K562 (cell line): ENCODE measurements at regions not wholly inside any gene's neighbourhood (a gene's known extent, or its start where the extent isn't known, plus 50 kb on each side); places are given as distances from the start of the nearest gene placed in this dataset.

ENCODE experiments used
- ATAC-seq: fragments of 200-7000 bp; cut with Tn5 transposase; 3 replicates; pipeline ENCODE4 v1.9.1; 2020; ENCODE audit warnings: moderate library complexity
- BruUV-seq: library from RNA; stranded (reverse); fragments of 400-500 nt; replicated peaks from 2 replicates; lab custom pipeline; 2021; lab: Mats Ljungman, UMichigan
- CTCF ChIA-PET: fragments of 300-600 bp; formaldehyde crosslinking; extraction: SDS; loops from one replicate; lab custom pipeline; 2021; ENCODE audit warnings: low intra/inter-chr PET ratio; lab: Yijun Ruan, JAX
- POLR2A ChIA-PET: fragments of 300-600, 350-650 bp; sonication (Branson Sonifier 250); formaldehyde crosslinking; extraction: SDS; loops from one replicate; lab custom pipeline; 2021; ENCODE audit warnings: antibody characterized with exemption, inconsistent platforms; lab: Yijun Ruan, JAX
- DNase-seq, 4 experiments: peaks; one replicate each; pipeline versions ENCODE4 v3.0.0 to v3.0.0-alpha.2; 2011 to 2018; ENCODE audit warnings: low spot score in 3 of 4, mixed read lengths in 3 of 4; ENCODE audit errors: extremely low read depth in 1 of 4
- FAIRE-seq: peaks from 2 replicates; lab custom pipeline; 2011; peaks lifted over from hg19 to GRCh38; lab: Jason Lieb, UNC
- H2AFZ ChIP-seq: 2 replicates; pipeline ENCODE4 v1.6.0; 2011; ENCODE audit warnings: low read depth, low read length, control low read depth, inconsistent platforms
- H3K27ac ChIP-seq: fragments of 200-600 bp; 3 replicates; pipeline ENCODE4 v1.8.0; 2011; ENCODE audit warnings: low read depth, mild to moderate bottlenecking, control low read depth, inconsistent platforms, low read length, moderate library complexity, mixed read lengths; ENCODE audit errors: extremely low read depth
- H3K27me3 ChIP-seq, 2 experiments: fragments of 300-600 bp in 1 of 2; 2 replicates in 1 of 2; 3 replicates in 1 of 2; pipeline versions ENCODE4 v1.6.0 to v1.8.0; 2011; ENCODE audit warnings: inconsistent platforms in 2 of 2, low read length in 2 of 2, mild to moderate bottlenecking in 1 of 2, mixed read lengths in 1 of 2, moderate library complexity in 1 of 2; ENCODE audit not compliant: control insufficient read depth in 2 of 2, insufficient read depth in 2 of 2
- H3K36me3 ChIP-seq: fragments of 300-600 bp; 3 replicates; pipeline ENCODE4 v1.8.0; 2011; ENCODE audit warnings: mild to moderate bottlenecking, low read length, inconsistent platforms; ENCODE audit not compliant: control insufficient read depth, insufficient read depth
- H3K4me1 ChIP-seq, 2 experiments: fragments of 200-600 bp in 1 of 2; replicated peaks in 1 of 2; 2 replicates in 1 of 2; 3 replicates in 1 of 2; pipeline versions ENCODE4 v1.5.1 to v1.8.0; 2011; ENCODE audit warnings: inconsistent platforms in 2 of 2, low read length in 2 of 2, mild to moderate bottlenecking in 1 of 2, mixed read lengths in 1 of 2, moderate library complexity in 1 of 2; ENCODE audit not compliant: control insufficient read depth in 2 of 2, insufficient read depth in 2 of 2
- H3K4me2 ChIP-seq: 2 replicates; pipeline ENCODE4 v1.6.1; 2011; ENCODE audit warnings: low read length, control low read depth, inconsistent platforms, mixed read lengths; ENCODE audit not compliant: insufficient read depth
- H3K4me3 ChIP-seq: fragments of 200-600 bp; sonication (generic), shearing (Covaris generic); 2 replicates; pipeline ENCODE4 v1.5.1; 2016; ENCODE audit warnings: control low read depth, inconsistent platforms
- H3K79me2 ChIP-seq: fragments of 200-600 bp; 3 replicates; pipeline ENCODE4 v1.8.0; 2011; ENCODE audit warnings: low read length, inconsistent platforms; ENCODE audit not compliant: control insufficient read depth, insufficient read depth
- H3K9ac ChIP-seq, 2 experiments: 2 replicates each; pipeline versions ENCODE4 v1.6.0 to v1.6.1; 2011; ENCODE audit warnings: low read depth in 2 of 2, low read length in 2 of 2, control low read depth in 1 of 2, inconsistent platforms in 1 of 2, mild to moderate bottlenecking in 1 of 2, mixed read lengths in 1 of 2; ENCODE audit not compliant: insufficient read depth in 1 of 2
- H3K9me1 ChIP-seq: one replicate; pipeline ENCODE4 v1.6.0; 2011; ENCODE audit warnings: inconsistent platforms, mild to moderate bottlenecking, low read length, moderate library complexity; ENCODE audit not compliant: control insufficient read depth, insufficient read depth
- H3K9me3 ChIP-seq: replicated peaks from 2 replicates; pipeline ENCODE4 v1.5.1; 2011; ENCODE audit warnings: low read depth, low read length, inconsistent platforms; ENCODE audit not compliant: control insufficient read depth, insufficient read depth
- H4K20me1 ChIP-seq: replicated peaks from 2 replicates; pipeline ENCODE4 v1.6.1; 2011; ENCODE audit warnings: low read length, inconsistent platforms, mixed read lengths; ENCODE audit not compliant: control insufficient read depth, insufficient read depth
- CBX5 ChIP-seq: IDR thresholded peaks from 2 replicates; pipeline ENCODE4 v1.6.1; 2014; ENCODE audit warnings: low read depth, borderline replicate concordance
- FOXK2 ChIP-seq, 2 experiments: fragments of 450-650 bp; IDR thresholded peaks in 1 of 2; conservative IDR thresholded peaks in 1 of 2; 2 replicates each; pipeline ENCODE4 v1.6.1; 2016; ENCODE audit warnings: low read depth in 2 of 2, mild to moderate bottlenecking in 1 of 2
- OTX1 ChIP-seq: fragments of 450-650 bp; formaldehyde crosslinking; IDR thresholded peaks from 2 replicates; pipeline ENCODE4 v1.4.0; 2022; ENCODE audit warnings: mild to moderate bottlenecking
- STAT5B ChIP-seq: fragments of 250-450 bp; sonication (Bioruptor Pico); IDR thresholded peaks from 2 replicates; pipeline ENCODE4 v1.8.0; 2021; ENCODE audit warnings: mild to moderate bottlenecking, inconsistent platforms
- TEAD4 ChIP-seq, 2 experiments: sonication (generic) in 1 of 2; formaldehyde crosslinking in 1 of 2; IDR thresholded peaks; 2 replicates each; pipeline versions ENCODE4 v1.6.1 to v1.8.0; 2012 to 2022; ENCODE audit warnings: borderline replicate concordance in 1 of 2, inconsistent platforms in 1 of 2, low read length in 1 of 2, mild to moderate bottlenecking in 1 of 2, missing genetic modification reagents in 1 of 2
- ZNF165 ChIP-seq: fragments of 250-450 bp; sonication (Bioruptor Pico); IDR thresholded peaks from 2 replicates; pipeline ENCODE4 v1.4.0; 2020; ENCODE audit warnings: borderline replicate concordance
- ZNF445 ChIP-seq: fragments of 250-450 bp; sonication (Bioruptor Pico); IDR thresholded peaks from 2 replicates; pipeline ENCODE4 v1.4.0; 2020; ENCODE audit warnings: low read depth, mild to moderate bottlenecking, moderate library complexity
- ZSCAN29 ChIP-seq: fragments of 450-650 bp; IDR thresholded peaks from 2 replicates; pipeline ENCODE4 v1.6.1; 2017
- WGBS: fragments of 100-300 bp; shearing (Covaris generic); methylation state at CpG from one replicate; pipeline ENCODE4 v1.1.6; 2016; ENCODE audit warnings: low coverage, mixed read lengths; ENCODE audit not compliant: insufficient coverage; ENCODE audit errors: missing lambda C conversion rate; 5-methylcytosine and 5-hydroxymethylcytosine counted together
- in situ Hi-C: fragments of 300-500 bp; cut with MboI; formaldehyde crosslinking; loops from 4 replicates; pipeline ENCODE4 v1.15.0; 2018; ENCODE audit warnings: inconsistent platforms, mixed read lengths
- intact Hi-C: fragments of 100-400 bp; cut with micrococcal nuclease; formaldehyde crosslinking; loops from 2 replicates; pipeline ENCODE4 v1.14.2; 2022
- TF ChIP-seq, protein P1 (sequence below), 2 experiments: fragments of 450-650 bp; IDR thresholded peaks; 2 replicates each; pipeline ENCODE4 v1.6.1; 2018; ENCODE audit warnings: mild to moderate bottlenecking in 2 of 2, low read depth in 1 of 2; ENCODE audit not compliant: partially characterized antibody in 2 of 2
- TF ChIP-seq, protein P2 (sequence below): fragments of 250-450 bp; sonication (Bioruptor Pico); IDR thresholded peaks from 2 replicates; pipeline ENCODE4 v1.5.0; 2021

DNA sequence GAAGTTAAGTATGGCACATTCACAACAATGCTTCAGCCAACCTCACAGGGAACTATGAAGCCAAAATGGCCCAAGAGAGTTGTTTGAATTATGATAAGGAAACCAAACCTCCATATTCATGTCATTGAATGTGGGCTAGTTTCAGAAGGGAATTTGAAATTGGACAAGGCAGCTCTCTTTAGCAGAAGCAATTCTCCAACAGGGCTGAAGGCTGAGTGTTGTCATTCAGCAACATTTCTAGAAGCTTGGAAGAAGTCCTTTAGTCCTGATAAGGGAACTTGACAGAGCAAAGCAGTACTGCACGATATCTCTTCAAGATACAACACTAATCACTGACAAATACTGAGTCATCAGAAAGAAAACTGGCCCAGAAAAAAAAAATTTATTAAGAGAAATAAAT is 115.4 kb downstream of the SLC25A46 start:
- ATAC-seq (no peak), DNase-seq (no peak), FAIRE-seq (no peak)
- ChIA-PET POLR2A (no interaction called here), CTCF (no interaction called here)
- in situ Hi-C loops: no loop called here
- Histone ChIP-seq H3K36me3 (no peaks in the 10 kb centered on the region), H3K27me3 (no peaks in the 10 kb centered on the region), H2AFZ (no peak overlapping the region), H3K9me1 (no peaks in the 10 kb centered on the region), H3K9me3 (no peaks in the 10 kb centered on the region; the same call in 1 of the 2 replicates), H3K27ac (no peak overlapping the region), H3K4me2 (no peak overlapping the region), H4K20me1 (no peaks in the 10 kb centered on the region), H3K4me1 (no peaks in the 10 kb centered on the region), H3K79me2 (no peaks in the 10 kb centered on the region), H3K4me3 (no peak overlapping the region), H3K9ac (no peak overlapping the region)
- intact Hi-C loops: no loop called here
- BruUV-seq: no TSS peak
- no peak for TF ChIP-seq TEAD4 (IDR thresholded peaks at IDR 0.05; ENCODE audit: low read length)
- no peak for TF ChIP-seq TEAD4 (CRISPR knock-in tag; IDR thresholded peaks at IDR 0.05; ENCODE audit: borderline replicate concordance)
- no peak for TF ChIP-seq ZSCAN29
- no peak for TF ChIP-seq FOXK2 (conservative IDR thresholded peaks at IDR 0.05 in 1 of 2, IDR thresholded peaks at IDR 0.05 in 1 of 2; ENCODE audit: low read depth in 2 of 2)
- TF ChIP-seq, protein P1, sequence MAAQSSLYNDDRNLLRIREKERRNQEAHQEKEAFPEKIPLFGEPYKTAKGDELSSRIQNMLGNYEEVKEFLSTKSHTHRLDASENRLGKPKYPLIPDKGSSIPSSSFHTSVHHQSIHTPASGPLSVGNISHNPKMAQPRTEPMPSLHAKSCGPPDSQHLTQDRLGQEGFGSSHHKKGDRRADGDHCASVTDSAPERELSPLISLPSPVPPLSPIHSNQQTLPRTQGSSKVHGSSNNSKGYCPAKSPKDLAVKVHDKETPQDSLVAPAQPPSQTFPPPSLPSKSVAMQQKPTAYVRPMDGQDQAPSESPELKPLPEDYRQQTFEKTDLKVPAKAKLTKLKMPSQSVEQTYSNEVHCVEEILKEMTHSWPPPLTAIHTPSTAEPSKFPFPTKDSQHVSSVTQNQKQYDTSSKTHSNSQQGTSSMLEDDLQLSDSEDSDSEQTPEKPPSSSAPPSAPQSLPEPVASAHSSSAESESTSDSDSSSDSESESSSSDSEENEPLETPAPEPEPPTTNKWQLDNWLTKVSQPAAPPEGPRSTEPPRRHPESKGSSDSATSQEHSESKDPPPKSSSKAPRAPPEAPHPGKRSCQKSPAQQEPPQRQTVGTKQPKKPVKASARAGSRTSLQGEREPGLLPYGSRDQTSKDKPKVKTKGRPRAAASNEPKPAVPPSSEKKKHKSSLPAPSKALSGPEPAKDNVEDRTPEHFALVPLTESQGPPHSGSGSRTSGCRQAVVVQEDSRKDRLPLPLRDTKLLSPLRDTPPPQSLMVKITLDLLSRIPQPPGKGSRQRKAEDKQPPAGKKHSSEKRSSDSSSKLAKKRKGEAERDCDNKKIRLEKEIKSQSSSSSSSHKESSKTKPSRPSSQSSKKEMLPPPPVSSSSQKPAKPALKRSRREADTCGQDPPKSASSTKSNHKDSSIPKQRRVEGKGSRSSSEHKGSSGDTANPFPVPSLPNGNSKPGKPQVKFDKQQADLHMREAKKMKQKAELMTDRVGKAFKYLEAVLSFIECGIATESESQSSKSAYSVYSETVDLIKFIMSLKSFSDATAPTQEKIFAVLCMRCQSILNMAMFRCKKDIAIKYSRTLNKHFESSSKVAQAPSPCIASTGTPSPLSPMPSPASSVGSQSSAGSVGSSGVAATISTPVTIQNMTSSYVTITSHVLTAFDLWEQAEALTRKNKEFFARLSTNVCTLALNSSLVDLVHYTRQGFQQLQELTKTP (IDR thresholded peaks at IDR 0.05; ENCODE audit: low read depth in 1 of 2, partially characterized antibody in 2 of 2): no peak
- TF ChIP-seq STAT5B (CRISPR knock-in tag): no peak
- TF ChIP-seq OTX1: no peak
- TF ChIP-seq CBX5: no peak
- TF ChIP-seq, protein P2, sequence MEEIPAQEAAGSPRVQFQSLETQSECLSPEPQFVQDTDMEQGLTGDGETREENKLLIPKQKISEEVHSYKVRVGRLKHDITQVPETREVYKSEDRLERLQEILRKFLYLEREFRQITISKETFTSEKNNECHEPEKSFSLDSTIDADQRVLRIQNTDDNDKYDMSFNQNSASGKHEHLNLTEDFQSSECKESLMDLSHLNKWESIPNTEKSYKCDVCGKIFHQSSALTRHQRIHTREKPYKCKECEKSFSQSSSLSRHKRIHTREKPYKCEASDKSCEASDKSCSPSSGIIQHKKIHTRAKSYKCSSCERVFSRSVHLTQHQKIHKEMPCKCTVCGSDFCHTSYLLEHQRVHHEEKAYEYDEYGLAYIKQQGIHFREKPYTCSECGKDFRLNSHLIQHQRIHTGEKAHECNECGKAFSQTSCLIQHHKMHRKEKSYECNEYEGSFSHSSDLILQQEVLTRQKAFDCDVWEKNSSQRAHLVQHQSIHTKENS (CRISPR knock-in tag): no peak
- TF ChIP-seq ZNF165 (CRISPR knock-in tag): no peak
- TF ChIP-seq ZNF445 (CRISPR knock-in tag): no peak
- WGBS: 0% methylated on average over 1 of the region's 1 CpG
